Right lobe of liver (tissue), 4 donors: ENCODE measurements at regions not wholly inside any gene's neighbourhood (a gene's known extent, or its start where the extent isn't known, plus 50 kb on each side); places are given as distances from the start of the nearest gene placed in this dataset.
"Not testable (repeated sequence)": the region's sequence is repeated elsewhere in the genome, so short reads cannot be mapped to it uniquely, and the experiment has no call there.

ENCODE experiments used
- CTCF ChIP-seq, 4 donors: fragments of 200-600 bp in 3 of 4; fragments of 450-650 bp in 1 of 4; IDR thresholded peaks; one replicate each; pipeline versions ENCODE4 v1.5.1 to v1.8.0; 2016 to 2022; ENCODE audit warnings: antibody characterized with exemption in 4 of 4, mild to moderate bottlenecking in 2 of 4
- POLR2A ChIP-seq: fragments of 450-650 bp; IDR thresholded peaks from one replicate; pipeline ENCODE4 v1.6.1; 2017; ENCODE audit warnings: antibody characterized with exemption, mild to moderate bottlenecking
- donor health status: DM: no; HTN: no; CAD: no.
- donor health status: DM: no; HTN: no; CAD: no.
- donor health status: DM: no; HTN: yes; CAD: no.

DNA sequence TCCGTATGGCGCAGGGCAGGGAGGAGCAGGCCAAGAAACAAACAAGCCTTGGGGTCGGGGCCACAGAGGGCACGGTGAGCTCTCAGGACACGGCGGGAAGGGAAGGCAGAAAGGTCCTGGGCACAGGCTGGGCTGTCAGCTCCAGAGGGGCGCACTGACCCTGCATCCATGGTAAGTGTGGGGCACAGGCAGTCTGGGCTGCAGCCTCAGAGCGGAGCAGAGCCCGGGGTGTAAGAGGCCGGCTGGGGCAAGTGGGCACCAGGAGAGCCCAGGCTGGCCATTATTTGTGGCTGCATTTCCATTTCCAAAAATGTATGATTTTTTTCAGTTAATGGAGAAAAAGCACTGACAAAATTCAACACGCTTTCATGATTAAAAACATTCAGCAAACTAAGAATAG lies 188.8 kb upstream of the PRKX start:
- TF ChIP-seq CTCF (IDR thresholded peaks at IDR 0.05); POLR2A: not testable (repeated sequence)
